HCT116 (cell line): ENCODE measurements at regions not wholly inside any gene's neighbourhood (a gene's known extent, or its start where the extent isn't known, plus 50 kb on each side); places are given as distances from the start of the nearest gene placed in this dataset.

Experiments used
- ATAC-seq: fragments of 200-7000 bp; cut with Tn5 transposase; 2 replicates; pipeline ENCODE4 v1.9.1; 2020; ENCODE audit warnings: mild to moderate bottlenecking, moderate library complexity
- BruUV-seq: library from RNA; stranded (reverse); fragments of 400-500 nt; replicated peaks from 2 replicates; lab custom pipeline; 2021; lab: Mats Ljungman, UMichigan
- CTCF ChIA-PET: fragments of 300-600 bp; sonication (Branson Sonifier 250); formaldehyde crosslinking; loops from one replicate; lab custom pipeline; 2021; ENCODE audit warnings: antibody characterized with exemption; lab: Charles Lee
- POLR2A ChIA-PET: fragments of 300-600, 350-600 bp; sonication (Branson Sonifier 250); formaldehyde crosslinking; loops from one replicate; lab custom pipeline; 2021; ENCODE audit warnings: antibody characterized with exemption; lab: Charles Lee
- RAD21 ChIA-PET, 2 experiments: fragments of 300-600 bp; sonication (Branson Sonifier 250); formaldehyde crosslinking; loops; one replicate each; lab custom pipeline; 2023; ENCODE audit warnings: low total read pairs in 2 of 2; ENCODE audit not compliant: uncharacterized antibody in 2 of 2, unreplicated experiment in 2 of 2, low non-redundant PET in 1 of 2; lab: Charles Lee
- DNase-seq: peaks from one replicate; pipeline ENCODE4 v3.0.0-alpha.2; 2010; ENCODE audit warnings: low read depth, low spot score
- H2AFZ ChIP-seq: fragments of 200-600 bp; shearing (Covaris generic), sonication (generic); 2 replicates; pipeline ENCODE4 v1.6.1; 2017; ENCODE audit warnings: low read depth, mixed run types, mixed read lengths, antibody characterized with exemption, low read length; ENCODE audit not compliant: poor library complexity, severe bottlenecking
- H3K27ac ChIP-seq: 2 replicates; pipeline ENCODE4 v1.5.1; 2012; ENCODE audit warnings: low read depth, low read length
- H3K27me3 ChIP-seq: fragments of 200-600 bp; sonication (generic); 2 replicates; pipeline ENCODE4 v1.6.1; 2016; ENCODE audit warnings: mixed run types, low read length, mixed read lengths; ENCODE audit not compliant: insufficient read depth
- H3K36me3 ChIP-seq, 2 experiments: fragments of 200-500 bp in 1 of 2; fragments of 200-600 bp in 1 of 2; sonication (Bioruptor generic) in 1 of 2; sonication (generic) in 1 of 2; 2 replicates each; pipeline versions ENCODE4 v1.5.1 to v1.6.1; 2014 to 2016; ENCODE audit warnings: low read length in 2 of 2, inconsistent platforms in 1 of 2, mixed read lengths in 1 of 2, mixed run types in 1 of 2; ENCODE audit not compliant: insufficient read depth in 2 of 2, control insufficient read depth in 1 of 2
- H3K4me1 ChIP-seq, 2 experiments: fragments of 200-600 bp in 1 of 2; sonication (generic) in 1 of 2; 2 replicates each; pipeline versions ENCODE4 v1.5.1 to v1.6.1; 2012 to 2017; ENCODE audit warnings: low read length in 2 of 2, inconsistent platforms in 1 of 2, mild to moderate bottlenecking in 1 of 2, mixed read lengths in 1 of 2, mixed run types in 1 of 2, moderate library complexity in 1 of 2; ENCODE audit not compliant: insufficient read depth in 2 of 2, control insufficient read depth in 1 of 2
- H3K4me2 ChIP-seq: fragments of 200-600 bp; sonication (generic); 2 replicates; pipeline ENCODE4 v1.6.1; 2017; ENCODE audit warnings: mixed run types, low read length, mixed read lengths
- H3K4me3 ChIP-seq, 2 experiments: fragments of 200-600 bp in 1 of 2; sonication (generic) in 1 of 2; replicated peaks in 1 of 2; 2 replicates each; pipeline ENCODE4 v1.5.1; 2011 to 2016; ENCODE audit warnings: low read length in 2 of 2, control low read depth in 1 of 2, low read depth in 1 of 2, mild to moderate bottlenecking in 1 of 2, mixed read lengths in 1 of 2, mixed run types in 1 of 2
- H3K79me2 ChIP-seq: fragments of 200-600 bp; sonication (generic); 2 replicates; pipeline ENCODE4 v1.6.1; 2017; ENCODE audit warnings: mild to moderate bottlenecking, mixed run types, low read length, moderate library complexity, mixed read lengths; ENCODE audit not compliant: insufficient read depth
- H3K9ac ChIP-seq: fragments of 200-600 bp; sonication (generic); 2 replicates; pipeline ENCODE4 v1.6.1; 2016; ENCODE audit warnings: low read length, mixed read lengths
- H3K9me2 ChIP-seq: fragments of 200-600 bp; sonication (generic), shearing (Covaris generic); 2 replicates; pipeline ENCODE4 v1.6.1; 2017; ENCODE audit warnings: mixed run types, mild to moderate bottlenecking, moderate library complexity; ENCODE audit not compliant: insufficient read depth
- H3K9me3 ChIP-seq, 2 experiments: fragments of 200-500 bp in 1 of 2; fragments of 200-600 bp in 1 of 2; sonication (Bioruptor generic) in 1 of 2; sonication (generic) in 1 of 2; 2 replicates each; pipeline ENCODE4 v1.6.1; 2014 to 2017; ENCODE audit warnings: low read length in 2 of 2, mixed read lengths in 2 of 2, inconsistent platforms in 1 of 2, low read depth in 1 of 2, mild to moderate bottlenecking in 1 of 2, mixed run types in 1 of 2, moderate library complexity in 1 of 2; ENCODE audit not compliant: control insufficient read depth in 1 of 2, insufficient read depth in 1 of 2
- H4K20me1 ChIP-seq: fragments of 200-600 bp; sonication (generic), shearing (Covaris generic); 2 replicates; pipeline ENCODE4 v1.6.1; 2017; ENCODE audit warnings: mixed run types, mild to moderate bottlenecking, moderate library complexity; ENCODE audit not compliant: insufficient read depth
- ATF3 ChIP-seq: IDR thresholded peaks from 2 replicates; pipeline ENCODE4 v1.6.1; 2012
- ELF1 ChIP-seq: IDR thresholded peaks from 2 replicates; pipeline ENCODE4 v1.6.1; 2012; ENCODE audit warnings: low read depth, borderline replicate concordance
- EZH2 ChIP-seq: fragments of 200-600 bp; sonication (generic); IDR thresholded peaks from 2 replicates; pipeline ENCODE4 v1.6.1; 2017; ENCODE audit warnings: antibody characterized with exemption, mixed run types
- EZH2phosphoT487 ChIP-seq: fragments of 200-600 bp; IDR thresholded peaks from 2 replicates; pipeline ENCODE4 v1.6.1; 2018; ENCODE audit warnings: antibody characterized with exemption, borderline replicate concordance
- JUND ChIP-seq: IDR thresholded peaks from 2 replicates; pipeline ENCODE4 v1.6.1; 2012
- POLR2A ChIP-seq: IDR thresholded peaks from 2 replicates; pipeline ENCODE4 v1.7.0; 2011; ENCODE audit warnings: borderline replicate concordance; ENCODE audit not compliant: insufficient read depth, insufficient read length; ENCODE audit errors: extremely low read depth
- POLR2AphosphoS5 ChIP-seq: IDR thresholded peaks from 2 replicates; pipeline ENCODE4 v1.6.1; 2011; ENCODE audit warnings: mild to moderate bottlenecking, low read depth, low read length, moderate library complexity
- RAD21 ChIP-seq: IDR thresholded peaks from 2 replicates; pipeline ENCODE4 v1.6.1; 2012; ENCODE audit warnings: low read depth, mild to moderate bottlenecking
- SIN3A ChIP-seq: IDR thresholded peaks from 2 replicates; pipeline ENCODE4 v1.6.1; 2012; ENCODE audit warnings: low read depth
- SP1 ChIP-seq: IDR thresholded peaks from 2 replicates; pipeline ENCODE4 v1.6.1; 2012; ENCODE audit warnings: low read depth
- YY1 ChIP-seq: IDR thresholded peaks from 2 replicates; pipeline ENCODE4 v1.6.1; 2011; ENCODE audit warnings: low read length, low read depth, moderate library complexity, mild to moderate bottlenecking; ENCODE audit not compliant: insufficient replicate concordance; ENCODE audit errors: extremely low read depth
- ZBTB33 ChIP-seq: IDR thresholded peaks from 2 replicates; pipeline ENCODE4 v1.6.1; 2011; ENCODE audit warnings: mild to moderate bottlenecking, low read length, moderate library complexity; ENCODE audit not compliant: insufficient replicate concordance; ENCODE audit errors: extremely low read depth
- ZNF274 ChIP-seq: fragments of 200-500 bp; sonication (Bioruptor generic); IDR thresholded peaks from 2 replicates; pipeline ENCODE4 v1.6.1; 2014; ENCODE audit warnings: mild to moderate bottlenecking, low read depth, low read length, inconsistent platforms
- intact Hi-C: fragments of 100-400 bp; cut with micrococcal nuclease; formaldehyde crosslinking; loops from 2 replicates; pipeline ENCODE4 v1.10.0; 2022
- TF ChIP-seq, protein P1 (sequence below): IDR thresholded peaks from 2 replicates; pipeline ENCODE4 v1.6.1; 2012; ENCODE audit warnings: low read depth

GRCh38 chr5:125409861-125410536 lies 663.6 kb upstream of the ZNF608 start (continued):
- TF ChIP-seq, protein P1, sequence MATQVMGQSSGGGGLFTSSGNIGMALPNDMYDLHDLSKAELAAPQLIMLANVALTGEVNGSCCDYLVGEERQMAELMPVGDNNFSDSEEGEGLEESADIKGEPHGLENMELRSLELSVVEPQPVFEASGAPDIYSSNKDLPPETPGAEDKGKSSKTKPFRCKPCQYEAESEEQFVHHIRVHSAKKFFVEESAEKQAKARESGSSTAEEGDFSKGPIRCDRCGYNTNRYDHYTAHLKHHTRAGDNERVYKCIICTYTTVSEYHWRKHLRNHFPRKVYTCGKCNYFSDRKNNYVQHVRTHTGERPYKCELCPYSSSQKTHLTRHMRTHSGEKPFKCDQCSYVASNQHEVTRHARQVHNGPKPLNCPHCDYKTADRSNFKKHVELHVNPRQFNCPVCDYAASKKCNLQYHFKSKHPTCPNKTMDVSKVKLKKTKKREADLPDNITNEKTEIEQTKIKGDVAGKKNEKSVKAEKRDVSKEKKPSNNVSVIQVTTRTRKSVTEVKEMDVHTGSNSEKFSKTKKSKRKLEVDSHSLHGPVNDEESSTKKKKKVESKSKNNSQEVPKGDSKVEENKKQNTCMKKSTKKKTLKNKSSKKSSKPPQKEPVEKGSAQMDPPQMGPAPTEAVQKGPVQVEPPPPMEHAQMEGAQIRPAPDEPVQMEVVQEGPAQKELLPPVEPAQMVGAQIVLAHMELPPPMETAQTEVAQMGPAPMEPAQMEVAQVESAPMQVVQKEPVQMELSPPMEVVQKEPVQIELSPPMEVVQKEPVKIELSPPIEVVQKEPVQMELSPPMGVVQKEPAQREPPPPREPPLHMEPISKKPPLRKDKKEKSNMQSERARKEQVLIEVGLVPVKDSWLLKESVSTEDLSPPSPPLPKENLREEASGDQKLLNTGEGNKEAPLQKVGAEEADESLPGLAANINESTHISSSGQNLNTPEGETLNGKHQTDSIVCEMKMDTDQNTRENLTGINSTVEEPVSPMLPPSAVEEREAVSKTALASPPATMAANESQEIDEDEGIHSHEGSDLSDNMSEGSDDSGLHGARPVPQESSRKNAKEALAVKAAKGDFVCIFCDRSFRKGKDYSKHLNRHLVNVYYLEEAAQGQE = no peak
- TF ChIP-seq SIN3A = no peak
- no peak for TF ChIP-seq JUND

- H2AFZ ChIP-seq = no peak overlapping the region
- no peak for DNase-seq
Measured at GRCh38 chr5:125410537-125411070, 664.2 kb upstream of the ZNF608 start.

More at GRCh38 chr5:125410537-125411070, 664.2 kb upstream of the ZNF608 start:
- TF ChIP-seq EZH2phosphoT487 = no peak
- TF ChIP-seq ZBTB33 = no peak
- TF ChIP-seq YY1 = no peak
- TF ChIP-seq POLR2A = no peak
- no peak for TF ChIP-seq SIN3A
- no peak for TF ChIP-seq SP1
- no peak for TF ChIP-seq RAD21
- no peak for TF ChIP-seq ZNF274
- TF ChIP-seq, protein P1 = no peak
- TF ChIP-seq ATF3 = no peak
- TF ChIP-seq POLR2AphosphoS5 = no peak
- TF ChIP-seq EZH2 = no peak
- no peak for TF ChIP-seq ELF1
- Histone ChIP-seq H3K36me3 (no peaks in the 10 kb centered on the region), H3K9ac (no peak overlapping the region), H3K4me3 (no peak overlapping the region), H3K9me3 (no peaks in the 10 kb centered on the region), H4K20me1 (no peaks in the 10 kb centered on the region), H3K4me1 (peaks cover 5 to 8% of the 10 kb centered on the region in 2 experiments; a peak in 2 of 4 replicates), H3K27ac (no peak overlapping the region), H3K27me3 (no peaks in the 10 kb centered on the region), H3K9me2 (no peaks in the 10 kb centered on the region), H3K79me2 (no peaks in the 10 kb centered on the region), H3K4me2 (no peak overlapping the region)
- CTCF ChIA-PET = no interaction called here
- ATAC-seq = no peak
- RAD21 ChIA-PET = no interaction called here
- POLR2A ChIA-PET = no interaction called here
- intact Hi-C loops = no loop called here
- no TSS peak for BruUV-seq
